B cell (primary cell): ENCODE measurements at regions not wholly inside any gene's neighbourhood (a gene's known extent, or its start where the extent isn't known, plus 50 kb on each side); places are given as distances from the start of the nearest gene placed in this dataset.

Source experiments
- ATAC-seq: fragments of 200-7000 bp; cut with Tn5 transposase; one replicate; pipeline ENCODE4 v1.10.0; 2021; ENCODE audit warnings: low read depth, mild to moderate bottlenecking, moderate number of reproducible peaks, moderate library complexity
- CTCF ChIA-PET: fragments of 350-600 bp; sonication (Branson Sonifier 250); formaldehyde crosslinking; loops from one replicate; lab custom pipeline; 2021; ENCODE audit warnings: antibody characterized with exemption, inconsistent platforms; lab: Charles Lee
- POLR2A ChIA-PET: fragments of 350-600 bp; sonication (Branson Sonifier 250); formaldehyde crosslinking; loops from one replicate; lab custom pipeline; 2021; ENCODE audit warnings: antibody characterized with exemption; lab: Charles Lee
- DNase-seq: peaks from one replicate; pipeline ENCODE4 v3.0.0; 2013
- H2AFZ ChIP-seq: 2 replicates; pipeline ENCODE4 v1.6.1; 2012; ENCODE audit warnings: mild to moderate bottlenecking, low read depth, low read length; ENCODE audit not compliant: insufficient read depth, poor library complexity, severe bottlenecking
- H3K27ac ChIP-seq, 2 donors: 1 replicate in 1 of 2; 2 replicates in 1 of 2; pipeline ENCODE4 v1.5.1; 2012 to 2013; ENCODE audit warnings: low read length in 2 of 2, mild to moderate bottlenecking in 2 of 2, moderate library complexity in 1 of 2
- H3K27me3 ChIP-seq, 4 experiments: fragments of 200-600 bp in 1 of 4; sonication (generic) in 1 of 4; replicated peaks in 1 of 4; 1 replicate in 2 of 4; 2 replicates in 2 of 4; pipeline versions ENCODE4 v1.6.1 to v1.7.0; 2013 to 2016; ENCODE audit warnings: low read length in 3 of 4, mild to moderate bottlenecking in 2 of 4, mixed read lengths in 1 of 4, moderate library complexity in 1 of 4; ENCODE audit not compliant: insufficient read depth in 4 of 4, control insufficient read depth in 3 of 4; ENCODE audit errors: control extremely low read depth in 1 of 4
- H3K36me3 ChIP-seq, 2 experiments: replicated peaks in 1 of 2; 1 replicate in 1 of 2; 2 replicates in 1 of 2; pipeline versions ENCODE4 v1.6.1 to v1.7.1; 2013; ENCODE audit warnings: low read length in 1 of 2; ENCODE audit not compliant: insufficient read depth in 2 of 2, control insufficient read depth in 1 of 2; ENCODE audit errors: control extremely low read depth in 1 of 2, extremely low read depth in 1 of 2
- H3K4me1 ChIP-seq, 2 donors: fragments of 200-600 bp in 1 of 2; sonication (generic) in 1 of 2; 1 replicate in 1 of 2; 2 replicates in 1 of 2; pipeline versions ENCODE4 v1.5.1 to v1.6.1; 2013 to 2017; ENCODE audit warnings: low read length in 2 of 2; ENCODE audit not compliant: control insufficient read depth in 2 of 2, insufficient read depth in 2 of 2
- H3K4me2 ChIP-seq: replicated peaks from 2 replicates; pipeline ENCODE3; 2012; ENCODE audit warnings: mild to moderate bottlenecking, low read depth, low read length; ENCODE audit not compliant: poor library complexity, severe bottlenecking
- H3K4me3 ChIP-seq, 5 experiments: fragments of 200-600 bp in 1 of 5; sonication (generic) in 1 of 5; 1 replicate in 3 of 5; 2 replicates in 2 of 5; pipeline versions ENCODE4 v1.5.1 to v1.7.0; 2011 to 2016; ENCODE audit warnings: low read length in 4 of 5, mild to moderate bottlenecking in 4 of 5, low read depth in 2 of 5, control low read depth in 1 of 5, moderate library complexity in 1 of 5; ENCODE audit not compliant: insufficient read depth in 1 of 5; ENCODE audit errors: control extremely low read depth in 1 of 5, extremely low read depth in 1 of 5
- H3K79me2 ChIP-seq: fragments of 200-600 bp; sonication (generic); one replicate; pipeline ENCODE4 v1.6.0; 2016; ENCODE audit warnings: low read length; ENCODE audit not compliant: control insufficient read depth, insufficient read depth
- H3K9ac ChIP-seq: fragments of 200-600 bp; sonication (generic); 2 replicates; pipeline ENCODE4 v1.6.1; 2017; ENCODE audit warnings: mild to moderate bottlenecking, low read length, moderate library complexity
- H3K9me3 ChIP-seq, 3 donors: one replicate each; pipeline versions ENCODE4 v1.6.1 to v1.7.1; 2013; ENCODE audit warnings: low read length in 2 of 3; ENCODE audit not compliant: control insufficient read depth in 2 of 3, insufficient read depth in 1 of 3; ENCODE audit errors: control extremely low read depth in 1 of 3
- H4K20me1 ChIP-seq: 2 replicates; pipeline ENCODE4 v1.6.0; 2012; ENCODE audit warnings: mild to moderate bottlenecking, low read length; ENCODE audit not compliant: insufficient read depth, control insufficient read depth, poor library complexity, severe bottlenecking
- H3K27ac Mint-ChIP-seq: one replicate; pipeline ENCODE4 v1.8.0; 2021; ENCODE audit warnings: mixed read lengths
- H3K27me3 Mint-ChIP-seq: one replicate; pipeline ENCODE4 v1.8.0; 2021; ENCODE audit warnings: mixed read lengths
- H3K4me1 Mint-ChIP-seq: one replicate; pipeline ENCODE4 v1.8.0; 2021; ENCODE audit warnings: mixed read lengths
- H3K4me3 Mint-ChIP-seq: one replicate; pipeline ENCODE4 v1.8.0; 2021; ENCODE audit warnings: mixed read lengths
- H3K9me3 Mint-ChIP-seq: one replicate; pipeline ENCODE4 v1.8.0; 2022; ENCODE audit warnings: mixed read lengths; ENCODE audit not compliant: insufficient read depth
- EZH2 ChIP-seq: IDR thresholded peaks from 2 replicates; pipeline ENCODE4 v1.6.1; 2012; ENCODE audit warnings: borderline replicate concordance, low read depth, mild to moderate bottlenecking, moderate library complexity, low read length; ENCODE audit not compliant: insufficient read depth, poor library complexity, severe bottlenecking
- WGBS: methylation state at CpG from one replicate; pipeline ENCODE4 v1.1.5; 2013; ENCODE audit warnings: missing lambda C conversion rate; ENCODE audit not compliant: insufficient coverage; 5-methylcytosine and 5-hydroxymethylcytosine counted together
- intact Hi-C: fragments of 100-400 bp; cut with micrococcal nuclease; formaldehyde crosslinking; loops from one replicate; pipeline ENCODE4 v1.10.0; 2022
- TF ChIP-seq, protein P1 (sequence below): fragments of 200-600 bp; IDR thresholded peaks from one replicate; pipeline ENCODE4 v1.8.0; 2022; ENCODE audit warnings: antibody characterized with exemption, mild to moderate bottlenecking

DNA sequence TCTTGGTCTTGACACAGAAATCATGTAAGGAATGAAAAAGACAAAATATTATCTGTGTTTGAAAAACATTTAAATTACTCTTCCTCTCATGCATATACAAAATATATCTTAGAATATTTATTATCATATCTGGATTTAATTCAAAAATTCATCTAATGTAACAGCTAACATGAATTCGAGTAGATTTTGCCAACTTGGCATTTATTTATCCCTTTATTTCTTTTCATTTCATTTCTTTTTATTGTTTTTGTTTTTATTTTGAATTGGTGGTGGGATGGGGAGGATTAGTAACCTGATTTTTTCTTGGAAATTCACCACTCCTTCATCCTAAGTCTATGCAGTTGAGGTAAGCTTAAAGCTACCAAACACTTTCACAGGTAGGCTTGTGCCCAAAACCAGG lies 508.7 kb downstream of the EPHA7 start:
- Histone ChIP-seq H3K4me3 (no peak overlapping the region), H3K9ac (no peak overlapping the region), H3K27me3 (no peaks in the 10 kb centered on the region), H3K27ac (no peak overlapping the region), H3K36me3 (no peaks in the 10 kb centered on the region), H3K4me1 (no peaks in the 10 kb centered on the region), H2AFZ (no peak overlapping the region), H4K20me1 (no peaks in the 10 kb centered on the region), H3K79me2 (no peaks in the 10 kb centered on the region), H3K4me2 (no peak overlapping the region), H3K9me3 (no peaks in the 10 kb centered on the region)
- no CpG with 5 or more reads among the region's 1 CpG for WGBS
- no peaks in the 10 kb centered on the region for H3K9me3 Mint-ChIP-seq
- H3K4me1 Mint-ChIP-seq, result no peaks in the 10 kb centered on the region
- H3K27me3 Mint-ChIP-seq, result no peaks in the 10 kb centered on the region
- no peak for ATAC-seq
- no peak for DNase-seq
- POLR2A ChIA-PET, result no interaction called here
- no peak overlapping the region for H3K27ac Mint-ChIP-seq
- no peak overlapping the region for H3K4me3 Mint-ChIP-seq
- no peak for TF ChIP-seq EZH2
- TF ChIP-seq, protein P1, sequence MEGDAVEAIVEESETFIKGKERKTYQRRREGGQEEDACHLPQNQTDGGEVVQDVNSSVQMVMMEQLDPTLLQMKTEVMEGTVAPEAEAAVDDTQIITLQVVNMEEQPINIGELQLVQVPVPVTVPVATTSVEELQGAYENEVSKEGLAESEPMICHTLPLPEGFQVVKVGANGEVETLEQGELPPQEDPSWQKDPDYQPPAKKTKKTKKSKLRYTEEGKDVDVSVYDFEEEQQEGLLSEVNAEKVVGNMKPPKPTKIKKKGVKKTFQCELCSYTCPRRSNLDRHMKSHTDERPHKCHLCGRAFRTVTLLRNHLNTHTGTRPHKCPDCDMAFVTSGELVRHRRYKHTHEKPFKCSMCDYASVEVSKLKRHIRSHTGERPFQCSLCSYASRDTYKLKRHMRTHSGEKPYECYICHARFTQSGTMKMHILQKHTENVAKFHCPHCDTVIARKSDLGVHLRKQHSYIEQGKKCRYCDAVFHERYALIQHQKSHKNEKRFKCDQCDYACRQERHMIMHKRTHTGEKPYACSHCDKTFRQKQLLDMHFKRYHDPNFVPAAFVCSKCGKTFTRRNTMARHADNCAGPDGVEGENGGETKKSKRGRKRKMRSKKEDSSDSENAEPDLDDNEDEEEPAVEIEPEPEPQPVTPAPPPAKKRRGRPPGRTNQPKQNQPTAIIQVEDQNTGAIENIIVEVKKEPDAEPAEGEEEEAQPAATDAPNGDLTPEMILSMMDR, result no peak
- intact Hi-C loops, result no loop called here
- CTCF ChIA-PET, result no interaction called here

DNA sequence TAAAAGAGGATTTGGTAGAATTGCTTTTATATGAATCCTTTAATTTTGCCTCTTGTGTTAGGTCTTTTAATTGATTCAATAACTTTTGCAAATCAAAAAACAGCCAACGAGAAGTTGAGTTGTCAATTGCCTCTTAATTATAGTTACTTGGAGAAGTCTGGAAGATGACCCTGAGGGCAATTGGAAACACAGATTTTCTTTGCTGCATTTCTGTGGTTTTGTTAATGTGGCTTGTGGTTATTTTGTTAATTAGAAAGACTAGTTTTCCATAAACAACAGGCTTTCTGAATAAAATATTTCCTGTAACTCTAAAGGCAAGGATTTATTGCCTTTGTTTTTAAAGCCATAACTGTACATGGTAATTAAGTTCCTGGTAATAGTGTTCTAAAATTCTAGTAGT lies 513.0 kb downstream of the EPHA7 start:
- WGBS, result no CpG with 5 or more reads among the region's 1 CpG
- H4K20me1 ChIP-seq, result no peaks in the 10 kb centered on the region
- H3K9me3 ChIP-seq, result no peaks in the 10 kb centered on the region
- no peak overlapping the region for H3K27ac ChIP-seq
- Mint-ChIP-seq H3K9me3 (no peaks in the 10 kb centered on the region), H3K4me1 (no peaks in the 10 kb centered on the region), H3K27me3 (no peaks in the 10 kb centered on the region), H3K27ac (no peak overlapping the region), H3K4me3 (no peak overlapping the region)
- no peak for ATAC-seq
- H3K4me2 ChIP-seq, result no peak overlapping the region
- POLR2A ChIA-PET, result no interaction called here
- H3K4me3 ChIP-seq, result no peak overlapping the region
- H3K9ac ChIP-seq, result no peak overlapping the region
- CTCF ChIA-PET, result no interaction called here
- no peak overlapping the region for H2AFZ ChIP-seq
- DNase-seq, result no peak
- H3K36me3 ChIP-seq, result no peaks in the 10 kb centered on the region
- no peaks in the 10 kb centered on the region for H3K4me1 ChIP-seq
- no peaks in the 10 kb centered on the region for H3K27me3 ChIP-seq
- no peaks in the 10 kb centered on the region for H3K79me2 ChIP-seq
- TF ChIP-seq, protein P1, result no peak
- TF ChIP-seq EZH2, result no peak
- intact Hi-C loops, result no loop called here
